Karpas-422 (cell line): ENCODE measurements at regions not wholly inside any gene's neighbourhood (a gene's known extent, or its start where the extent isn't known, plus 50 kb on each side); places are given as distances from the start of the nearest gene placed in this dataset.
"Not testable (repeated sequence)": the region's sequence is repeated elsewhere in the genome, so short reads cannot be mapped to it uniquely, and the experiment has no call there.

Experiments
- DNase-seq: peaks from one replicate; pipeline ENCODE4 v3.0.0-alpha.2; 2015
- H2AFZ ChIP-seq: fragments of 200-600 bp; sonication (generic); 2 replicates; pipeline ENCODE4 v1.6.1; 2014; ENCODE audit warnings: antibody characterized with exemption, low read length, mixed read lengths
- H3K27ac ChIP-seq: fragments of 200-600 bp; sonication (generic); 2 replicates; pipeline ENCODE4 v1.5.1; 2014; ENCODE audit warnings: mild to moderate bottlenecking, low read length, moderate library complexity
- H3K27me3 ChIP-seq: fragments of 200-600 bp; sonication (generic); 2 replicates; pipeline ENCODE4 v1.6.1; 2014; ENCODE audit warnings: low read length, mixed read lengths
- H3K36me3 ChIP-seq: fragments of 200-600 bp; sonication (generic); 2 replicates; pipeline ENCODE4 v1.6.1; 2014; ENCODE audit warnings: low read length, mixed read lengths; ENCODE audit not compliant: insufficient read depth
- H3K4me1 ChIP-seq: fragments of 200-600 bp; sonication (generic); 2 replicates; pipeline ENCODE4 v1.6.1; 2014; ENCODE audit warnings: mild to moderate bottlenecking, low read length, mixed read lengths
- H3K4me2 ChIP-seq: fragments of 200-600 bp; sonication (generic); 2 replicates; pipeline ENCODE4 v1.6.1; 2014; ENCODE audit warnings: low read length, low read depth, mild to moderate bottlenecking; ENCODE audit not compliant: poor library complexity, severe bottlenecking
- H3K4me3 ChIP-seq: fragments of 200-600 bp; sonication (generic); 2 replicates; pipeline ENCODE4 v1.5.1; 2014; ENCODE audit warnings: mild to moderate bottlenecking, antibody characterized with exemption, low read length, mixed read lengths
- H3K79me2 ChIP-seq: fragments of 200-600 bp; sonication (generic); 2 replicates; pipeline ENCODE4 v1.6.1; 2014; ENCODE audit warnings: mild to moderate bottlenecking, low read length, mixed read lengths
- H3K9ac ChIP-seq: fragments of 200-600 bp; sonication (generic); 2 replicates; pipeline ENCODE4 v1.6.0; 2014; ENCODE audit warnings: low read length
- H3K9me2 ChIP-seq: fragments of 200-600 bp; sonication (generic), shearing (Covaris generic); replicated peaks from 2 replicates; pipeline ENCODE4 v1.6.0; 2014; ENCODE audit warnings: mild to moderate bottlenecking, low read length, moderate library complexity; ENCODE audit not compliant: insufficient read depth
- H3K9me3 ChIP-seq: fragments of 300-700, 200-600 bp; sonication (generic); 2 replicates; pipeline ENCODE4 v1.6.1; 2014; ENCODE audit warnings: low read length, mixed read lengths
- H4K20me1 ChIP-seq: fragments of 200-600 bp; sonication (generic); 2 replicates; pipeline ENCODE4 v1.6.1; 2014; ENCODE audit warnings: mild to moderate bottlenecking, antibody characterized with exemption, low read length, low read depth; ENCODE audit not compliant: insufficient read depth

GRCh38 chr5:105042623-105043022, 1480.0 kb upstream of the NUDT12 start:
- Histone ChIP-seq H3K27ac (no peak overlapping the region), H3K9ac (no peak overlapping the region), H3K9me3 (peaks cover 17% of the 10 kb centered on the region), H3K36me3 (no peaks in the 10 kb centered on the region), H3K4me1 (no peaks in the 10 kb centered on the region), H3K4me2 (no peak overlapping the region), H2AFZ (no peak overlapping the region), H4K20me1 (no peaks in the 10 kb centered on the region), H3K9me2 (no peaks in the 10 kb centered on the region), H3K79me2 (no peaks in the 10 kb centered on the region), H3K4me3 (no peak overlapping the region), H3K27me3 (no peaks in the 10 kb centered on the region)
- no peak for DNase-seq

- not testable (repeated sequence) for H3K36me3 ChIP-seq, H3K4me3 ChIP-seq, H3K9ac ChIP-seq, H3K79me2 ChIP-seq, H2AFZ ChIP-seq, H3K4me1 ChIP-seq, H3K27me3 ChIP-seq, H4K20me1 ChIP-seq, DNase-seq, H3K27ac ChIP-seq, H3K4me2 ChIP-seq, H3K9me2 ChIP-seq
- peaks cover 18% of the 10 kb centered on the region for H3K9me3 ChIP-seq
Observed at GRCh38 chr5:105036814-105037213, 1474.2 kb upstream of the NUDT12 start.

GRCh38 chr5:105034401-105034763, 1471.8 kb upstream of the NUDT12 start:
- Histone ChIP-seq H3K9ac (no peak overlapping the region), H3K9me2 (no peaks in the 10 kb centered on the region), H3K4me1 (no peaks in the 10 kb centered on the region), H3K27me3 (no peaks in the 10 kb centered on the region), H3K27ac (no peak overlapping the region), H3K9me3 (peaks cover 15% of the 10 kb centered on the region), H3K4me3 (no peak overlapping the region), H2AFZ (no peak overlapping the region), H3K79me2 (no peaks in the 10 kb centered on the region), H3K4me2 (no peak overlapping the region), H4K20me1 (no peaks in the 10 kb centered on the region), H3K36me3 (no peaks in the 10 kb centered on the region)
- DNase-seq = no peak

- no peaks in the 10 kb centered on the region for H3K27me3 ChIP-seq
- H3K4me1 ChIP-seq = no peaks in the 10 kb centered on the region
- H2AFZ ChIP-seq = no peak overlapping the region
- no peak overlapping the region for H3K27ac ChIP-seq
- H3K9ac ChIP-seq = no peak overlapping the region
- H3K36me3 ChIP-seq = no peaks in the 10 kb centered on the region
- H3K4me3 ChIP-seq = no peak overlapping the region
- no peak overlapping the region for H3K4me2 ChIP-seq
- H3K79me2 ChIP-seq = no peaks in the 10 kb centered on the region
- H3K9me2 ChIP-seq = no peaks in the 10 kb centered on the region
- DNase-seq = no peak
- H4K20me1 ChIP-seq = no peaks in the 10 kb centered on the region
- peaks cover 18% of the 10 kb centered on the region for H3K9me3 ChIP-seq
Observed at GRCh38 chr5:105033637-105034400, 1471.2 kb upstream of the NUDT12 start.

- no peaks in the 10 kb centered on the region for H3K27me3 ChIP-seq
- no peak overlapping the region for H3K4me3 ChIP-seq
- no peaks in the 10 kb centered on the region for H3K36me3 ChIP-seq
- H3K79me2 ChIP-seq = no peaks in the 10 kb centered on the region
- H3K9me2 ChIP-seq = no peaks in the 10 kb centered on the region
- no peak overlapping the region for H3K4me2 ChIP-seq
- DNase-seq = no peak
- H3K4me1 ChIP-seq = no peaks in the 10 kb centered on the region
- H3K9me3 ChIP-seq = peaks cover 19% of the 10 kb centered on the region
- no peaks in the 10 kb centered on the region for H4K20me1 ChIP-seq
- no peak overlapping the region for H3K9ac ChIP-seq
- no peak overlapping the region for H3K27ac ChIP-seq
- no peak overlapping the region for H2AFZ ChIP-seq
Observed at GRCh38 chr5:105032917-105033316, 1470.3 kb upstream of the NUDT12 start.

GRCh38 chr5:105030153-105030552, 1467.6 kb upstream of the NUDT12 start:
- no peak overlapping the region for H3K27ac ChIP-seq
- no peak overlapping the region for H3K4me3 ChIP-seq
- no peaks in the 10 kb centered on the region for H3K27me3 ChIP-seq
- H3K79me2 ChIP-seq = no peaks in the 10 kb centered on the region
- H3K9ac ChIP-seq = no peak overlapping the region
- H3K36me3 ChIP-seq = no peaks in the 10 kb centered on the region
- DNase-seq = no peak
- H3K9me3 ChIP-seq = peaks cover 24% of the 10 kb centered on the region
- H3K4me1 ChIP-seq = no peaks in the 10 kb centered on the region
- no peaks in the 10 kb centered on the region for H3K9me2 ChIP-seq
- no peak overlapping the region for H2AFZ ChIP-seq
- H4K20me1 ChIP-seq = no peaks in the 10 kb centered on the region
- H3K4me2 ChIP-seq = no peak overlapping the region

- Histone ChIP-seq H3K9me2 (no peaks in the 10 kb centered on the region), H4K20me1 (no peaks in the 10 kb centered on the region), H2AFZ (no peak overlapping the region), H3K4me2 (no peak overlapping the region), H3K36me3 (no peaks in the 10 kb centered on the region), H3K27ac (no peak overlapping the region), H3K4me3 (no peak overlapping the region), H3K9ac (no peak overlapping the region), H3K4me1 (no peaks in the 10 kb centered on the region), H3K9me3 (peaks cover 25% of the 10 kb centered on the region), H3K27me3 (no peaks in the 10 kb centered on the region), H3K79me2 (no peaks in the 10 kb centered on the region)
- no peak for DNase-seq
Observed at GRCh38 chr5:105015098-105015497, 1452.5 kb upstream of the NUDT12 start.

GRCh38 chr5:104998572-104998971, 1436.0 kb upstream of the NUDT12 start:
- no peak for DNase-seq
- Histone ChIP-seq H3K9me3 (peaks cover 11% of the 10 kb centered on the region), H3K27ac (no peak overlapping the region), H3K4me3 (no peak overlapping the region), H3K9ac (no peak overlapping the region), H3K4me2 (no peak overlapping the region), H3K79me2 (no peaks in the 10 kb centered on the region), H2AFZ (no peak overlapping the region), H3K36me3 (no peaks in the 10 kb centered on the region), H3K4me1 (no peaks in the 10 kb centered on the region), H3K27me3 (no peaks in the 10 kb centered on the region), H3K9me2 (no peaks in the 10 kb centered on the region; the same call in 1 of the 2 replicates), H4K20me1 (no peaks in the 10 kb centered on the region)
